ENCODE measurements at regions not wholly inside any gene's neighbourhood (a gene's known extent, or its start where the extent isn't known, plus 50 kb on each side); places are given as distances from the start of the nearest gene placed in this dataset.

GRCh38 chr6:165944002-165944466 lies 223.6 kb downstream of the TBXT start:
- no peak for DNase-seq

GRCh38 chr6:165941786-165942185 lies 225.9 kb downstream of the TBXT start:
- no peak for DNase-seq

GRCh38 chr6:165941249-165941775 lies 226.3 kb downstream of the TBXT start:
- no peak for DNase-seq

GRCh38 chr6:165940366-165940765 lies 227.3 kb downstream of the TBXT start:
- no peak for DNase-seq

- no peak for DNase-seq
These were observed 227.9 kb downstream of the TBXT start for GRCh38 chr6:165939601-165940290.

- DNase-seq = no peak
These were observed 228.6 kb downstream of the TBXT start for GRCh38 chr6:165939047-165939446.

- no peak for DNase-seq
These were observed 229.9 kb downstream of the TBXT start for GRCh38 chr6:165937564-165938358.

- no peak for DNase-seq
These were observed 231.0 kb downstream of the TBXT start for GRCh38 chr6:165936660-165937059.

- no peak for DNase-seq
These were observed 231.6 kb downstream of the TBXT start for GRCh38 chr6:165936096-165936495.

GRCh38 chr6:165931675-165932074 lies 236.0 kb downstream of the TBXT start:
- DNase-seq = no peak

- DNase-seq = no peak
These were observed 236.9 kb downstream of the TBXT start for GRCh38 chr6:165930668-165931214.

- no peak for DNase-seq
These were observed 238.0 kb downstream of the TBXT start for GRCh38 chr6:165929607-165930006.

- DNase-seq = no peak
These were observed 241.3 kb downstream of the TBXT start for GRCh38 chr6:165926378-165926777.

GRCh38 chr6:165925474-165926156 lies 242.0 kb downstream of the TBXT start:
- no peak for DNase-seq

GRCh38 chr6:165922309-165922794 lies 245.3 kb downstream of the TBXT start:
- no peak for DNase-seq

- no peak for DNase-seq
These were observed 246.6 kb downstream of the TBXT start for GRCh38 chr6:165920896-165921671.

- no peak for DNase-seq
These were observed 250.1 kb downstream of the TBXT start for GRCh38 chr6:165917576-165917975.

- DNase-seq = no peak
These were observed 252.2 kb upstream of the PDE10A start for GRCh38 chr6:165915022-165915770.

- no peak for DNase-seq
These were observed 250.9 kb upstream of the PDE10A start for GRCh38 chr6:165913676-165914570.

Measured in MV-4-11 (cell line).